H9 (cell line): ENCODE measurements at regions not wholly inside any gene's neighbourhood (a gene's known extent, or its start where the extent isn't known, plus 50 kb on each side); places are given as distances from the start of the nearest gene placed in this dataset.

Source experiments
- DNase-seq: peaks from one replicate; pipeline ENCODE4 v3.0.0-alpha.2; 2017
- H2AFZ ChIP-seq: one replicate; pipeline ENCODE4 v1.6.1; 2013; ENCODE audit warnings: mild to moderate bottlenecking, low read length, control low read depth, moderate library complexity
- H2AK5ac ChIP-seq: 2 replicates; pipeline ENCODE4 v1.6.1; 2013; ENCODE audit warnings: low read length, control low read depth, mixed read lengths; ENCODE audit not compliant: insufficient read length
- H2BK120ac ChIP-seq: one replicate; pipeline ENCODE4 v1.6.1; 2013; ENCODE audit warnings: low read depth, mild to moderate bottlenecking, low read length, control low read depth, inconsistent platforms; ENCODE audit not compliant: poor library complexity, severe bottlenecking
- H2BK12ac ChIP-seq: 2 replicates; pipeline ENCODE4 v1.6.1; 2013; ENCODE audit warnings: low read length, control low read depth, mixed read lengths, low read depth; ENCODE audit not compliant: insufficient read length
- H2BK15ac ChIP-seq: 2 replicates; pipeline ENCODE4 v1.6.1; 2013; ENCODE audit warnings: low read depth, low read length, control low read depth
- H2BK20ac ChIP-seq: one replicate; pipeline ENCODE4 v1.6.1; 2013; ENCODE audit warnings: low read depth, mild to moderate bottlenecking, low read length, control low read depth, inconsistent platforms; ENCODE audit not compliant: poor library complexity, severe bottlenecking
- H2BK5ac ChIP-seq: 2 replicates; pipeline ENCODE4 v1.6.1; 2013; ENCODE audit warnings: low read length, control low read depth, mixed read lengths; ENCODE audit not compliant: insufficient read length
- H3K14ac ChIP-seq: 2 replicates; pipeline ENCODE4 v1.6.1; 2013; ENCODE audit warnings: low read length, control low read depth; ENCODE audit not compliant: insufficient read depth
- H3K18ac ChIP-seq: 2 replicates; pipeline ENCODE4 v1.6.1; 2013; ENCODE audit warnings: low read depth, mild to moderate bottlenecking, mixed read lengths, low read length, control low read depth; ENCODE audit not compliant: insufficient read length
- H3K23ac ChIP-seq: 2 replicates; pipeline ENCODE4 v1.6.1; 2013; ENCODE audit warnings: low read length, control low read depth, mixed read lengths, low read depth; ENCODE audit not compliant: insufficient read length
- H3K23me2 ChIP-seq: 2 replicates; pipeline ENCODE4 v1.6.1; 2013; ENCODE audit warnings: low read depth, mild to moderate bottlenecking, mixed read lengths, low read length, control low read depth; ENCODE audit not compliant: insufficient read length, poor library complexity, severe bottlenecking
- H3K27ac ChIP-seq: 2 replicates; pipeline ENCODE4 v1.5.1; 2013; ENCODE audit warnings: low read length, control low read depth, mixed read lengths, low read depth; ENCODE audit not compliant: insufficient read length
- H3K27me3 ChIP-seq: 2 replicates; pipeline ENCODE4 v1.6.1; 2013; ENCODE audit warnings: low read length, control low read depth, inconsistent platforms; ENCODE audit not compliant: insufficient read depth
- H3K4ac ChIP-seq: 2 replicates; pipeline ENCODE4 v1.6.1; 2013; ENCODE audit warnings: low read depth, mild to moderate bottlenecking, control low read depth, inconsistent platforms, low read length, moderate library complexity
- H3K4me1 ChIP-seq: 2 replicates; pipeline ENCODE4 v1.6.1; 2013; ENCODE audit warnings: low read length, control low read depth, inconsistent platforms; ENCODE audit not compliant: insufficient read depth
- H3K4me2 ChIP-seq: 2 replicates; pipeline ENCODE4 v1.6.1; 2013; ENCODE audit warnings: low read length, control low read depth, mixed read lengths; ENCODE audit not compliant: insufficient read length, insufficient read depth
- H3K56ac ChIP-seq: 2 replicates; pipeline ENCODE4 v1.6.1; 2013; ENCODE audit warnings: low read depth, mild to moderate bottlenecking, mixed read lengths, low read length, control low read depth; ENCODE audit not compliant: insufficient read length
- H3K79me1 ChIP-seq: 2 replicates; pipeline ENCODE4 v1.6.1; 2013; ENCODE audit warnings: low read depth, mild to moderate bottlenecking, moderate library complexity, low read length, control low read depth, inconsistent platforms; ENCODE audit not compliant: insufficient read depth, poor library complexity, severe bottlenecking
- H3K79me2 ChIP-seq: 2 replicates; pipeline ENCODE4 v1.6.1; 2013; ENCODE audit warnings: low read length, control low read depth, inconsistent platforms; ENCODE audit not compliant: insufficient read depth
- H3K9ac ChIP-seq: 2 replicates; pipeline ENCODE4 v1.6.1; 2013; ENCODE audit warnings: low read length, control low read depth, mixed read lengths; ENCODE audit not compliant: insufficient read length; ENCODE audit errors: extremely low read depth
- H3K9me3 ChIP-seq: one replicate; pipeline ENCODE4 v1.6.1; 2013; ENCODE audit warnings: low read depth, low read length, inconsistent platforms; ENCODE audit not compliant: control insufficient read depth
- H3T11ph ChIP-seq: one replicate; pipeline ENCODE4 v1.6.1; 2013; ENCODE audit warnings: mild to moderate bottlenecking, low read length, control low read depth, inconsistent platforms
- H4K20me1 ChIP-seq: one replicate; pipeline ENCODE4 v1.6.1; 2013; ENCODE audit not compliant: control insufficient read depth, insufficient read length, insufficient read depth
- H4K5ac ChIP-seq: 2 replicates; pipeline ENCODE4 v1.6.1; 2013; ENCODE audit warnings: low read depth, mild to moderate bottlenecking, mixed read lengths, low read length, control low read depth; ENCODE audit not compliant: insufficient read length
- H4K8ac ChIP-seq: replicated peaks from 2 replicates; pipeline ENCODE4 v1.6.1; 2013; ENCODE audit warnings: low read length, control low read depth, mixed read lengths, low read depth; ENCODE audit not compliant: insufficient read length
- H4K91ac ChIP-seq: 2 replicates; pipeline ENCODE4 v1.6.1; 2013; ENCODE audit warnings: low read depth, mild to moderate bottlenecking, moderate library complexity, mixed read lengths, low read length, control low read depth; ENCODE audit not compliant: insufficient read length
- H3K27ac Mint-ChIP-seq, 3 experiments: 2 replicates in 2 of 3; 3 replicates in 1 of 3; pipeline ENCODE4 v1.8.0; 2020 to 2021; ENCODE audit warnings: mixed read lengths in 3 of 3, mild to moderate bottlenecking in 1 of 3, moderate library complexity in 1 of 3
- H3K27me3 Mint-ChIP-seq: 2 replicates; pipeline ENCODE4 v1.8.0; 2021; ENCODE audit warnings: low read depth, mild to moderate bottlenecking, moderate library complexity, mixed read lengths
- H3K36me3 Mint-ChIP-seq, 3 experiments: 2 replicates in 2 of 3; 3 replicates in 1 of 3; pipeline ENCODE4 v1.8.0; 2020 to 2021; ENCODE audit warnings: low read depth in 3 of 3, mixed read lengths in 3 of 3; ENCODE audit not compliant: insufficient read depth in 1 of 3
- H3K4me1 Mint-ChIP-seq, 2 experiments: 2 replicates each; pipeline ENCODE4 v1.8.0; 2020; ENCODE audit warnings: mixed read lengths in 2 of 2
- H3K4me3 Mint-ChIP-seq, 2 experiments: 2 replicates in 1 of 2; 3 replicates in 1 of 2; pipeline ENCODE4 v1.8.0; 2020 to 2021; ENCODE audit warnings: mild to moderate bottlenecking in 2 of 2, mixed read lengths in 2 of 2, moderate library complexity in 1 of 2
- H3K9me3 Mint-ChIP-seq, 2 experiments: 2 replicates in 1 of 2; 3 replicates in 1 of 2; pipeline ENCODE4 v1.8.0; 2020; ENCODE audit warnings: mild to moderate bottlenecking in 2 of 2, mixed read lengths in 2 of 2, moderate library complexity in 1 of 2
- CTCF ChIP-seq: fragments of 200-600 bp; sonication (generic); conservative IDR thresholded peaks from 3 replicates; pipeline ENCODE4 v1.8.0; 2021; ENCODE audit warnings: antibody characterized with exemption, mild to moderate bottlenecking
- WGBS: extraction: QIAGEN DNeasy Blood & Tissue Kit; methylation state at CpG from one replicate; pipeline ENCODE4 v1.1.7; 2013; ENCODE audit warnings: missing lambda C conversion rate, low lambda C conversion rate, mixed read lengths; ENCODE audit not compliant: insufficient read length; ENCODE audit errors: extremely low coverage; 5-methylcytosine and 5-hydroxymethylcytosine counted together

- no peak overlapping the region for H2AK5ac ChIP-seq
- no peaks in the 10 kb centered on the region for H3K79me2 ChIP-seq
- no CpG with 5 or more reads among the region's 26 CpGs for WGBS
- H3K9ac ChIP-seq = no peak overlapping the region
- H3K27ac ChIP-seq = no peak overlapping the region
- Mint-ChIP-seq H3K36me3 (no peaks in the 10 kb centered on the region; a peak in 1 of 7 replicates), H3K4me1 (peaks cover 20 to 40% of the 10 kb centered on the region in 2 experiments), H3K27ac (no peak overlapping the region), H3K4me3 (peak overlapping the region in 1 of 2 experiments; percentile 92; a peak in 3 of 5 replicates), H3K27me3 (peaks cover 94% of the 10 kb centered on the region), H3K9me3 (no peaks in the 10 kb centered on the region; a peak in 1 of 5 replicates)
- no peak overlapping the region for H3K14ac ChIP-seq
- H3K4me1 ChIP-seq = no peaks in the 10 kb centered on the region
- H3K9me3 ChIP-seq = no peaks in the 10 kb centered on the region
- no peak overlapping the region for H3T11ph ChIP-seq
- H3K23ac ChIP-seq = no peak overlapping the region
- H2BK15ac ChIP-seq = no peak overlapping the region
- H3K4me2 ChIP-seq = peak overlapping the region; percentile 28
- DNase-seq = peak; percentile 57
- no peak overlapping the region for H2BK20ac ChIP-seq
- H2BK5ac ChIP-seq = no peak overlapping the region
- peaks cover 24% of the 10 kb centered on the region for H3K23me2 ChIP-seq
- peaks cover 50% of the 10 kb centered on the region for H3K27me3 ChIP-seq
- no peak overlapping the region for H4K5ac ChIP-seq
- H2AFZ ChIP-seq = no peak overlapping the region
- H3K4ac ChIP-seq = no peak overlapping the region
- H3K79me1 ChIP-seq = no peaks in the 10 kb centered on the region
- H4K8ac ChIP-seq = no peak overlapping the region
- no peak for TF ChIP-seq CTCF
- H3K56ac ChIP-seq = no peak overlapping the region
- H4K91ac ChIP-seq = no peak overlapping the region
- H2BK120ac ChIP-seq = no peak overlapping the region
- H2BK12ac ChIP-seq = no peak overlapping the region
- no peaks in the 10 kb centered on the region for H4K20me1 ChIP-seq
- H3K18ac ChIP-seq = no peak overlapping the region
Measured at GRCh38 chr11:43582863-43583462, 97.6 kb upstream of the HSD17B12 start.
